SK-N-SH (cell line): ENCODE measurements at regions not wholly inside any gene's neighbourhood (a gene's known extent, or its start where the extent isn't known, plus 50 kb on each side); places are given as distances from the start of the nearest gene placed in this dataset.

ENCODE experiments used
- CTCF ChIA-PET: fragments of 300-600, 350-600 bp; formaldehyde crosslinking; extraction: SDS; loops from one replicate; lab custom pipeline; 2021; lab: Yijun Ruan, JAX
- POLR2A ChIA-PET: fragments of 350-600 bp; sonication (Branson Sonifier 250); formaldehyde crosslinking; extraction: SDS; loops from one replicate; lab custom pipeline; 2020; ENCODE audit warnings: antibody characterized with exemption, inconsistent platforms; lab: Yijun Ruan, JAX
- DNase-seq: peaks from one replicate; pipeline ENCODE4 v3.0.0; 2012
- H2AFZ ChIP-seq: fragments of 200-600 bp; sonication (generic); 2 replicates; pipeline ENCODE4 v1.8.1; 2016; ENCODE audit warnings: antibody characterized with exemption, mild to moderate bottlenecking, low read depth
- H3F3A ChIP-seq: fragments of 200-600 bp; sonication (generic); replicated peaks from 2 replicates; pipeline ENCODE3; 2016; ENCODE audit warnings: antibody characterized with exemption, mild to moderate bottlenecking; ENCODE audit not compliant: insufficient read depth
- H3K27ac ChIP-seq, 2 experiments: fragments of 200-500 bp in 1 of 2; fragments of 200-600 bp in 1 of 2; sonication (Bioruptor generic) in 1 of 2; sonication (generic), shearing (Covaris generic) in 1 of 2; 2 replicates each; pipeline versions ENCODE4 v1.5.1 to v1.6.1; 2014 to 2016; ENCODE audit warnings: low read depth in 2 of 2, inconsistent platforms in 1 of 2, low read length in 1 of 2, mild to moderate bottlenecking in 1 of 2, mixed read lengths in 1 of 2
- H3K27me3 ChIP-seq: fragments of 200-600 bp; sonication (generic), shearing (Covaris generic); 2 replicates; pipeline ENCODE4 v1.6.1; 2016; ENCODE audit warnings: mixed run types; ENCODE audit not compliant: insufficient read depth
- H3K36me3 ChIP-seq, 2 experiments: fragments of 200-500 bp in 1 of 2; fragments of 200-600 bp in 1 of 2; sonication (Bioruptor generic) in 1 of 2; sonication (generic) in 1 of 2; replicated peaks in 1 of 2; 2 replicates each; pipeline versions ENCODE3 to v1.5.1; 2014 to 2016; ENCODE audit warnings: low read length in 1 of 2, mild to moderate bottlenecking in 1 of 2; ENCODE audit not compliant: insufficient read depth in 2 of 2, control insufficient read depth in 1 of 2
- H3K4me1 ChIP-seq, 2 experiments: fragments of 200-500 bp in 1 of 2; fragments of 200-600 bp in 1 of 2; sonication (Bioruptor generic) in 1 of 2; sonication (generic), shearing (Covaris generic) in 1 of 2; 2 replicates each; pipeline versions ENCODE4 v1.5.1 to v1.6.1; 2014 to 2016; ENCODE audit warnings: low read depth in 1 of 2, low read length in 1 of 2, mixed run types in 1 of 2; ENCODE audit not compliant: insufficient read depth in 2 of 2, control insufficient read depth in 1 of 2
- H3K4me2 ChIP-seq: fragments of 200-600 bp; sonication (generic), shearing (Covaris generic); 2 replicates; pipeline ENCODE4 v1.6.1; 2017; ENCODE audit warnings: mixed run types
- H3K4me3 ChIP-seq, 2 experiments: fragments of 200-500 bp in 1 of 2; fragments of 200-600 bp in 1 of 2; sonication (Bioruptor generic) in 1 of 2; sonication (generic), shearing (Covaris generic) in 1 of 2; 2 replicates each; pipeline versions ENCODE4 v1.5.1 to v1.8.1; 2014 to 2016; ENCODE audit warnings: low read depth in 2 of 2, inconsistent platforms in 1 of 2, low read length in 1 of 2, mild to moderate bottlenecking in 1 of 2, mixed read lengths in 1 of 2, moderate library complexity in 1 of 2
- H3K79me2 ChIP-seq: fragments of 200-600 bp; sonication (generic); 2 replicates; pipeline ENCODE4 v1.8.1; 2017; ENCODE audit warnings: mild to moderate bottlenecking; ENCODE audit not compliant: insufficient read depth
- H3K9ac ChIP-seq: fragments of 200-600 bp; sonication (generic); 2 replicates; pipeline ENCODE4 v1.6.1; 2017; ENCODE audit warnings: mixed run types
- H3K9me2 ChIP-seq: fragments of 200-600 bp; sonication (generic); 2 replicates; pipeline ENCODE4 v1.6.1; 2017; ENCODE audit warnings: mixed run types
- H3K9me3 ChIP-seq: fragments of 200-600 bp; sonication (generic); 2 replicates; pipeline ENCODE4 v1.6.1; 2017; ENCODE audit warnings: mixed run types, mild to moderate bottlenecking, moderate library complexity
- H4K20me1 ChIP-seq: fragments of 200-600 bp; sonication (generic); 2 replicates; pipeline ENCODE4 v1.6.1; 2017; ENCODE audit warnings: mild to moderate bottlenecking, mixed run types; ENCODE audit not compliant: insufficient read depth
- ELF1 ChIP-seq: IDR thresholded peaks from 2 replicates; pipeline ENCODE4 v1.4.0; 2012
- EP300 ChIP-seq, 2 experiments: IDR thresholded peaks; 2 replicates each; pipeline versions ENCODE4 v1.4.0 to v1.6.1; 2012; ENCODE audit warnings: borderline replicate concordance in 1 of 2, low read depth in 1 of 2, low read length in 1 of 2
- FOSL2 ChIP-seq: IDR thresholded peaks from 2 replicates; pipeline ENCODE4 v1.4.0; 2012; ENCODE audit warnings: low read depth, mild to moderate bottlenecking, moderate library complexity, borderline replicate concordance
- GATA2 ChIP-seq: sonication (generic); formaldehyde crosslinking; IDR thresholded peaks from 2 replicates; pipeline ENCODE4 v1.5.0; 2020; ENCODE audit warnings: mild to moderate bottlenecking, missing genetic modification reagents
- JUND ChIP-seq: IDR thresholded peaks from 2 replicates; pipeline ENCODE4 v1.4.0; 2012
- MEF2A ChIP-seq: IDR thresholded peaks from 2 replicates; pipeline ENCODE4 v1.4.0; 2012; ENCODE audit warnings: low read depth, borderline replicate concordance
- MXI1 ChIP-seq: IDR thresholded peaks from 2 replicates; pipeline ENCODE4 v1.6.1; 2012; ENCODE audit warnings: mild to moderate bottlenecking, low read depth, low read length, improper control_type of control experiment
- NRF1 ChIP-seq: IDR thresholded peaks from 2 replicates; pipeline ENCODE4 v1.6.1; 2012; ENCODE audit warnings: low read depth, mild to moderate bottlenecking, low read length
- POLR2AphosphoS5 ChIP-seq: IDR thresholded peaks from 2 replicates; pipeline ENCODE4 v1.6.1; 2012; ENCODE audit warnings: low read depth, low read length
- RXRA ChIP-seq: IDR thresholded peaks from 2 replicates; pipeline ENCODE4 v1.4.0; 2012; ENCODE audit warnings: low read depth, mild to moderate bottlenecking, borderline replicate concordance
- SIN3A ChIP-seq: IDR thresholded peaks from 2 replicates; pipeline ENCODE4 v1.6.1; 2012; ENCODE audit warnings: low read depth, mild to moderate bottlenecking, low read length, moderate library complexity, borderline replicate concordance
- TCF12 ChIP-seq: IDR thresholded peaks from 2 replicates; pipeline ENCODE4 v1.4.0; 2012
- YY1 ChIP-seq: IDR thresholded peaks from 2 replicates; pipeline ENCODE4 v1.4.0; 2012; ENCODE audit warnings: low read depth, mild to moderate bottlenecking
- WGBS: methylation state at CpG from one replicate; pipeline ENCODE4 v1.1.6; 2017; ENCODE audit warnings: low lambda C conversion rate; 5-methylcytosine and 5-hydroxymethylcytosine counted together
- TF ChIP-seq, protein P1 (sequence below): IDR thresholded peaks from 2 replicates; pipeline ENCODE4; 2012
- TF ChIP-seq, protein P2 (sequence below): IDR thresholded peaks from 2 replicates; pipeline ENCODE4 v1.4.0; 2012; ENCODE audit warnings: low read depth, borderline replicate concordance
- TF ChIP-seq, protein P3 (sequence below): fragments of 150-350 bp; IDR thresholded peaks from 2 replicates; pipeline ENCODE4 v1.6.1; 2017; ENCODE audit warnings: antibody characterized with exemption, low read length, low read depth, borderline replicate concordance
- TF ChIP-seq, protein P4 (sequence below): fragments of 150-350 bp; IDR thresholded peaks from 2 replicates; pipeline ENCODE4 v1.6.1; 2016; ENCODE audit warnings: mild to moderate bottlenecking, low read depth, low read length
- TF ChIP-seq, protein P5 (sequence below): IDR thresholded peaks from 2 replicates; pipeline ENCODE4 v1.6.1; 2012; ENCODE audit warnings: mild to moderate bottlenecking, low read depth, low read length, moderate library complexity
- TF ChIP-seq, protein P6 (sequence below): IDR thresholded peaks from 2 replicates; pipeline ENCODE4 v1.4.0; 2012; ENCODE audit warnings: low read depth

DNA sequence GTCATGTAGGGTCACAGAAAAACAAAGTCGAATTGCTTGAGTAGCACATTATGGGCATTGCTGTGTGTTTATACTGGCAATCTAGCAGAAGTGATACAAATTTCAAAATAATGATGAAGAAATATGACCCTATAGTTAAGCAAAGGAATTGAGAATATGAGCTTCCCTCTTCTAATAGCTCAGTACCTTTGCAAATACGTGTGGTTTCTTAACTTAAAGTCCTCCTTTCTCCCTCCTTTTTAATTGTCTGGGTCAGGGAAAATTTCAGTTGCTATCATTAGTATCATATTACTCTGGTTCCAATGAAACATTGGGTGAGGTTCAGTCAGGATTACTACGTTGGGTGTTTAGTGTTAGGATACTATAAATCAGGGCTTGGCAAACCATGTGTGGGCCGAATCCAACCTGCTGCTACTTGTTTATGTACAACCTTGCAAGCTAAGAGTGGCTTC, 166.8 kb upstream of the CARMIL1 start:
- H3K4me2 ChIP-seq, result no peak overlapping the region
- no peaks in the 10 kb centered on the region; a peak in 1 of 4 replicates for H3K4me1 ChIP-seq
- no peaks in the 10 kb centered on the region for H3K79me2 ChIP-seq
- no peak overlapping the region for H3K9ac ChIP-seq
- TF ChIP-seq, protein P1, sequence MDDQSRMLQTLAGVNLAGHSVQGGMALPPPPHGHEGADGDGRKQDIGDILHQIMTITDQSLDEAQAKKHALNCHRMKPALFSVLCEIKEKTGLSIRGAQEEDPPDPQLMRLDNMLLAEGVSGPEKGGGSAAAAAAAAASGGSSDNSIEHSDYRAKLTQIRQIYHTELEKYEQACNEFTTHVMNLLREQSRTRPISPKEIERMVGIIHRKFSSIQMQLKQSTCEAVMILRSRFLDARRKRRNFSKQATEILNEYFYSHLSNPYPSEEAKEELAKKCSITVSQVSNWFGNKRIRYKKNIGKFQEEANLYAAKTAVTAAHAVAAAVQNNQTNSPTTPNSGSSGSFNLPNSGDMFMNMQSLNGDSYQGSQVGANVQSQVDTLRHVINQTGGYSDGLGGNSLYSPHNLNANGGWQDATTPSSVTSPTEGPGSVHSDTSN, result no peak
- no peak for TF ChIP-seq TCF12
- TF ChIP-seq, protein P2, sequence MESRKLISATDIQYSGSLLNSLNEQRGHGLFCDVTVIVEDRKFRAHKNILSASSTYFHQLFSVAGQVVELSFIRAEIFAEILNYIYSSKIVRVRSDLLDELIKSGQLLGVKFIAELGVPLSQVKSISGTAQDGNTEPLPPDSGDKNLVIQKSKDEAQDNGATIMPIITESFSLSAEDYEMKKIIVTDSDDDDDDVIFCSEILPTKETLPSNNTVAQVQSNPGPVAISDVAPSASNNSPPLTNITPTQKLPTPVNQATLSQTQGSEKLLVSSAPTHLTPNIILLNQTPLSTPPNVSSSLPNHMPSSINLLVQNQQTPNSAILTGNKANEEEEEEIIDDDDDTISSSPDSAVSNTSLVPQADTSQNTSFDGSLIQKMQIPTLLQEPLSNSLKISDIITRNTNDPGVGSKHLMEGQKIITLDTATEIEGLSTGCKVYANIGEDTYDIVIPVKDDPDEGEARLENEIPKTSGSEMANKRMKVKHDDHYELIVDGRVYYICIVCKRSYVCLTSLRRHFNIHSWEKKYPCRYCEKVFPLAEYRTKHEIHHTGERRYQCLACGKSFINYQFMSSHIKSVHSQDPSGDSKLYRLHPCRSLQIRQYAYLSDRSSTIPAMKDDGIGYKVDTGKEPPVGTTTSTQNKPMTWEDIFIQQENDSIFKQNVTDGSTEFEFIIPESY, result no peak
- TF ChIP-seq POLR2AphosphoS5, result no peak
- H3K4me3 ChIP-seq, result no peak overlapping the region
- H3F3A ChIP-seq, result no peaks in the 10 kb centered on the region
- peaks cover 0 to 48% of the 10 kb centered on the region in 2 experiments for H3K36me3 ChIP-seq
- 66% methylated on average over 4 of the region's 4 CpGs for WGBS
- no peaks in the 10 kb centered on the region for H3K9me2 ChIP-seq
- POLR2A ChIA-PET, result no interaction called here
- no peak for DNase-seq
- H3K27ac ChIP-seq, result no peak overlapping the region
- H2AFZ ChIP-seq, result no peak overlapping the region
- H3K9me3 ChIP-seq, result no peaks in the 10 kb centered on the region
- H4K20me1 ChIP-seq, result no peaks in the 10 kb centered on the region
- CTCF ChIA-PET, result no interaction called here
- no peaks in the 10 kb centered on the region for H3K27me3 ChIP-seq

DNA sequence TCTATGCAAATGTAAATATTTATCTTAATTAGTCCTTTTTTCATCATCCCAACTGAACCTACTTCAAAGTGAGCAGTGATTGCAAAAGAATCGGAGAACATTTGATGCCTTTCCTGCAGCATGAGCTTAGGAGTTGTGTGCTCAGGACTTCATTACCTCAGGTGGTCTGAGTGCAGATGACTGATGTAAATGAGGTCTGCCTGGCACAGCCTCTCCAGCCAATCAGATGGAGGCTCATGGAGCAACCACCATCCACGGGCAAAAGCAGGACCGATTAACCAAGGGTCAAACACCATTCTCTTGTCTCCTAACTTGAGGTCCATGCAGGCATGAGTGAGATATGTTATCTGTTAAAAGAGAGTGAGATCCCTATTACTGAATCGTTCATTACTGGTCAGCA, 165.7 kb upstream of the CARMIL1 start:
- WGBS, result 78% methylated on average over 4 of the region's 4 CpGs
- TF ChIP-seq, protein P1, result no peak
- TF ChIP-seq NRF1 (no peak), ELF1 (no peak), SIN3A (no peak), MXI1 (no peak), GATA2 (no peak), EP300 (IDR thresholded peaks at IDR 0.05; ENCODE audit: borderline replicate concordance in 1 of 2, low read depth in 1 of 2, low read length in 1 of 2) (no peak), RXRA (no peak), MEF2A (no peak), JUND (no peak), FOSL2 (no peak), YY1 (no peak)
- TF ChIP-seq, protein P3, sequence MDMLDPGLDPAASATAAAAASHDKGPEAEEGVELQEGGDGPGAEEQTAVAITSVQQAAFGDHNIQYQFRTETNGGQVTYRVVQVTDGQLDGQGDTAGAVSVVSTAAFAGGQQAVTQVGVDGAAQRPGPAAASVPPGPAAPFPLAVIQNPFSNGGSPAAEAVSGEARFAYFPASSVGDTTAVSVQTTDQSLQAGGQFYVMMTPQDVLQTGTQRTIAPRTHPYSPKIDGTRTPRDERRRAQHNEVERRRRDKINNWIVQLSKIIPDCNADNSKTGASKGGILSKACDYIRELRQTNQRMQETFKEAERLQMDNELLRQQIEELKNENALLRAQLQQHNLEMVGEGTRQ, result no peak
- TF ChIP-seq, protein P4, sequence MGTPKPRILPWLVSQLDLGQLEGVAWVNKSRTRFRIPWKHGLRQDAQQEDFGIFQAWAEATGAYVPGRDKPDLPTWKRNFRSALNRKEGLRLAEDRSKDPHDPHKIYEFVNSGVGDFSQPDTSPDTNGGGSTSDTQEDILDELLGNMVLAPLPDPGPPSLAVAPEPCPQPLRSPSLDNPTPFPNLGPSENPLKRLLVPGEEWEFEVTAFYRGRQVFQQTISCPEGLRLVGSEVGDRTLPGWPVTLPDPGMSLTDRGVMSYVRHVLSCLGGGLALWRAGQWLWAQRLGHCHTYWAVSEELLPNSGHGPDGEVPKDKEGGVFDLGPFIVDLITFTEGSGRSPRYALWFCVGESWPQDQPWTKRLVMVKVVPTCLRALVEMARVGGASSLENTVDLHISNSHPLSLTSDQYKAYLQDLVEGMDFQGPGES, result no peak
- TF ChIP-seq, protein P5, sequence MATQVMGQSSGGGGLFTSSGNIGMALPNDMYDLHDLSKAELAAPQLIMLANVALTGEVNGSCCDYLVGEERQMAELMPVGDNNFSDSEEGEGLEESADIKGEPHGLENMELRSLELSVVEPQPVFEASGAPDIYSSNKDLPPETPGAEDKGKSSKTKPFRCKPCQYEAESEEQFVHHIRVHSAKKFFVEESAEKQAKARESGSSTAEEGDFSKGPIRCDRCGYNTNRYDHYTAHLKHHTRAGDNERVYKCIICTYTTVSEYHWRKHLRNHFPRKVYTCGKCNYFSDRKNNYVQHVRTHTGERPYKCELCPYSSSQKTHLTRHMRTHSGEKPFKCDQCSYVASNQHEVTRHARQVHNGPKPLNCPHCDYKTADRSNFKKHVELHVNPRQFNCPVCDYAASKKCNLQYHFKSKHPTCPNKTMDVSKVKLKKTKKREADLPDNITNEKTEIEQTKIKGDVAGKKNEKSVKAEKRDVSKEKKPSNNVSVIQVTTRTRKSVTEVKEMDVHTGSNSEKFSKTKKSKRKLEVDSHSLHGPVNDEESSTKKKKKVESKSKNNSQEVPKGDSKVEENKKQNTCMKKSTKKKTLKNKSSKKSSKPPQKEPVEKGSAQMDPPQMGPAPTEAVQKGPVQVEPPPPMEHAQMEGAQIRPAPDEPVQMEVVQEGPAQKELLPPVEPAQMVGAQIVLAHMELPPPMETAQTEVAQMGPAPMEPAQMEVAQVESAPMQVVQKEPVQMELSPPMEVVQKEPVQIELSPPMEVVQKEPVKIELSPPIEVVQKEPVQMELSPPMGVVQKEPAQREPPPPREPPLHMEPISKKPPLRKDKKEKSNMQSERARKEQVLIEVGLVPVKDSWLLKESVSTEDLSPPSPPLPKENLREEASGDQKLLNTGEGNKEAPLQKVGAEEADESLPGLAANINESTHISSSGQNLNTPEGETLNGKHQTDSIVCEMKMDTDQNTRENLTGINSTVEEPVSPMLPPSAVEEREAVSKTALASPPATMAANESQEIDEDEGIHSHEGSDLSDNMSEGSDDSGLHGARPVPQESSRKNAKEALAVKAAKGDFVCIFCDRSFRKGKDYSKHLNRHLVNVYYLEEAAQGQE, result no peak
- TF ChIP-seq, protein P6, sequence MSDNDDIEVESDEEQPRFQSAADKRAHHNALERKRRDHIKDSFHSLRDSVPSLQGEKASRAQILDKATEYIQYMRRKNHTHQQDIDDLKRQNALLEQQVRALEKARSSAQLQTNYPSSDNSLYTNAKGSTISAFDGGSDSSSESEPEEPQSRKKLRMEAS, result no peak

More for the DNA sequence above, 165.7 kb upstream of the CARMIL1 start:
- no peaks in the 10 kb centered on the region for H3F3A ChIP-seq
- H3K9me3 ChIP-seq, result no peaks in the 10 kb centered on the region
- no peaks in the 10 kb centered on the region for H4K20me1 ChIP-seq
- no peak overlapping the region for H3K4me3 ChIP-seq
- POLR2A ChIA-PET, result no interaction called here
- H3K79me2 ChIP-seq, result no peaks in the 10 kb centered on the region
- no peak for DNase-seq
- no peak overlapping the region for H3K27ac ChIP-seq
- H3K4me2 ChIP-seq, result no peak overlapping the region
- CTCF ChIA-PET, result no interaction called here
- no peaks in the 10 kb centered on the region for H3K9me2 ChIP-seq
- H3K27me3 ChIP-seq, result no peaks in the 10 kb centered on the region
- H3K36me3 ChIP-seq, result peaks cover 0 to 41% of the 10 kb centered on the region in 2 experiments
- H3K9ac ChIP-seq, result no peak overlapping the region
- H2AFZ ChIP-seq, result no peak overlapping the region
- H3K4me1 ChIP-seq, result no peaks in the 10 kb centered on the region; a peak in 1 of 4 replicates
